ENCODE measurements at regions not wholly inside any gene's neighbourhood (a gene's known extent, or its start where the extent isn't known, plus 50 kb on each side); places are given as distances from the start of the nearest gene placed in this dataset.

GRCh38 chr2:236730393-236730792 lies 160.8 kb downstream of the ACKR3 start:
- WGBS, 2 donors, result 83 to 93% methylated on average over 10 of the region's 10 CpGs
- Histone ChIP-seq H3K27ac (ENCODE audit: low read depth in 1 of 2, low read length in 1 of 2) (no peak overlapping the region), H3K4me3 (no peak overlapping the region), H3K9ac (ENCODE audit: insufficient read depth in 1 of 2, low read length in 2 of 2) (no peak overlapping the region), H3K36me3 (ENCODE audit: control insufficient read depth in 4 of 4, insufficient read depth in 4 of 4, low read length in 4 of 4) (no peaks in the 10 kb centered on the region), H3K4me1 (ENCODE audit: control insufficient read depth in 5 of 5, insufficient read depth in 5 of 5, low read length in 5 of 5) (peaks cover 0 to 6% (median 0%) of the 10 kb centered on the region in 5 donors), H3K9me3 (ENCODE audit: control insufficient read depth in 4 of 4, insufficient read depth in 3 of 4, low read length in 3 of 4) (no peaks in the 10 kb centered on the region), H3K27me3 (ENCODE audit: control insufficient read depth in 3 of 3, insufficient read depth in 3 of 3, low read length in 2 of 3) (no peaks in the 10 kb centered on the region)
- ATAC-seq (ENCODE audit: insufficient read depth, low FRiP score) (no peak), DNase-seq (no peak)
- no peak for TF ChIP-seq CTCF (IDR thresholded peaks at IDR 0.05; ENCODE audit: control extremely low read depth, extremely low read depth)

GRCh38 chr2:236731767-236732580 lies 162.3 kb downstream of the ACKR3 start:
- no peak for TF ChIP-seq CTCF (IDR thresholded peaks at IDR 0.05; ENCODE audit: control extremely low read depth, extremely low read depth)
- 79 to 84% methylated on average over 12 of the region's 12 CpGs for WGBS, 2 donors
- H3K27me3 ChIP-seq (ENCODE audit: control insufficient read depth in 3 of 3, insufficient read depth in 3 of 3, low read length in 2 of 3), result no peaks in the 10 kb centered on the region
- ATAC-seq (ENCODE audit: insufficient read depth, low FRiP score) (no peak), DNase-seq (peak in 2 of 3 donors; percentile 35 to 67)
- no peaks in the 10 kb centered on the region for H3K9me3 ChIP-seq (ENCODE audit: control insufficient read depth in 4 of 4, insufficient read depth in 3 of 4, low read length in 3 of 4)
- H3K27ac ChIP-seq (ENCODE audit: low read depth in 1 of 2, low read length in 1 of 2), result peak overlapping the region in 1 of 2 donors; percentile 65
- no peak overlapping the region for H3K4me3 ChIP-seq
- no peak overlapping the region for H3K9ac ChIP-seq (ENCODE audit: insufficient read depth in 1 of 2, low read length in 2 of 2)
- H3K4me1 ChIP-seq (ENCODE audit: control insufficient read depth in 5 of 5, insufficient read depth in 5 of 5, low read length in 5 of 5), result peaks cover 0 to 6% (median 0%) of the 10 kb centered on the region in 5 donors
- H3K36me3 ChIP-seq (ENCODE audit: control insufficient read depth in 4 of 4, insufficient read depth in 4 of 4, low read length in 4 of 4), result no peaks in the 10 kb centered on the region

GRCh38 chr2:236733156-236733555 lies 163.5 kb downstream of the ACKR3 start:
- Histone ChIP-seq H3K9ac (ENCODE audit: insufficient read depth in 1 of 2, low read length in 2 of 2) (no peak overlapping the region), H3K4me3 (no peak overlapping the region), H3K9me3 (ENCODE audit: control insufficient read depth in 4 of 4, insufficient read depth in 3 of 4, low read length in 3 of 4) (no peaks in the 10 kb centered on the region), H3K27me3 (ENCODE audit: control insufficient read depth in 3 of 3, insufficient read depth in 3 of 3, low read length in 2 of 3) (no peaks in the 10 kb centered on the region), H3K36me3 (ENCODE audit: control insufficient read depth in 4 of 4, insufficient read depth in 4 of 4, low read length in 4 of 4) (no peaks in the 10 kb centered on the region), H3K4me1 (ENCODE audit: control insufficient read depth in 5 of 5, insufficient read depth in 5 of 5, low read length in 5 of 5) (peaks cover 0 to 6% (median 0%) of the 10 kb centered on the region in 5 donors), H3K27ac (ENCODE audit: low read depth in 1 of 2, low read length in 1 of 2) (no peak overlapping the region)
- TF ChIP-seq CTCF (IDR thresholded peaks at IDR 0.05; ENCODE audit: control extremely low read depth, extremely low read depth), result no peak
- ATAC-seq (ENCODE audit: insufficient read depth, low FRiP score) (no peak), DNase-seq (no peak)
- WGBS, 2 donors, result 81 to 94% methylated on average over 3 of the region's 3 CpGs
